H1 (cell line): ENCODE measurements at regions not wholly inside any gene's neighbourhood (a gene's known extent, or its start where the extent isn't known, plus 50 kb on each side); places are given as distances from the start of the nearest gene placed in this dataset.

ENCODE experiments used
- CTCF ChIA-PET: fragments of 300-600 bp; sonication (Branson Sonifier 250); formaldehyde crosslinking; loops from one replicate; lab custom pipeline; 2021; ENCODE audit not compliant: partially characterized antibody; lab: Charles Lee
- POLR2A ChIA-PET: fragments of 300-600 bp; sonication (Branson Sonifier 250); formaldehyde crosslinking; loops from one replicate; lab custom pipeline; 2021; ENCODE audit warnings: inconsistent platforms; ENCODE audit not compliant: partially characterized antibody; lab: Charles Lee
- DNase-seq, 2 experiments: peaks; one replicate each; pipeline versions ENCODE4 v3.0.0 to v3.0.0-alpha.2; 2010 to 2022; ENCODE audit warnings: low spot score in 2 of 2, low read depth in 1 of 2, mixed read lengths in 1 of 2
- FAIRE-seq: peaks from 2 replicates; lab custom pipeline; 2011; peaks lifted over from hg19 to GRCh38; lab: Jason Lieb, UNC
- H2AFZ ChIP-seq: 2 replicates; pipeline ENCODE4 v1.8.1; 2012; ENCODE audit warnings: low read length, inconsistent platforms
- H2AK5ac ChIP-seq: 2 replicates; pipeline ENCODE4 v1.6.1; 2013; ENCODE audit warnings: low read depth, low read length
- H2BK120ac ChIP-seq: replicated peaks from 2 replicates; pipeline ENCODE3; 2013; ENCODE audit warnings: low read depth, low read length, inconsistent platforms
- H2BK12ac ChIP-seq: 2 replicates; pipeline ENCODE4 v1.6.1; 2013; ENCODE audit warnings: low read depth, low read length
- H2BK15ac ChIP-seq: 2 replicates; pipeline ENCODE4 v1.6.1; 2013; ENCODE audit warnings: low read length
- H2BK20ac ChIP-seq: 2 replicates; pipeline ENCODE4 v1.6.1; 2013; ENCODE audit warnings: low read length
- H2BK5ac ChIP-seq: 2 replicates; pipeline ENCODE4 v1.6.1; 2013; ENCODE audit warnings: low read depth, low read length
- H3K14ac ChIP-seq: 2 replicates; pipeline ENCODE4 v1.6.1; 2013; ENCODE audit warnings: inconsistent platforms; ENCODE audit not compliant: insufficient read length
- H3K18ac ChIP-seq: 2 replicates; pipeline ENCODE4 v1.6.1; 2013; ENCODE audit warnings: low read length; ENCODE audit errors: extremely low read depth
- H3K23ac ChIP-seq: 2 replicates; pipeline ENCODE4 v1.6.1; 2013; ENCODE audit warnings: inconsistent platforms; ENCODE audit not compliant: insufficient read length
- H3K23me2 ChIP-seq: 2 replicates; pipeline ENCODE4 v1.6.1; 2013; ENCODE audit warnings: low read depth, low read length
- H3K27ac ChIP-seq: 2 replicates; pipeline ENCODE4 v1.6.1; 2011; ENCODE audit warnings: low read depth, low read length, inconsistent platforms
- H3K27me3 ChIP-seq, 4 experiments: replicated peaks in 1 of 4; 1 replicate in 1 of 4; 2 replicates in 3 of 4; pipeline versions ENCODE4 v1.6.1 to v1.8.1; 2011 to 2013; ENCODE audit warnings: low read length in 3 of 4, mild to moderate bottlenecking in 3 of 4, inconsistent platforms in 2 of 4, mixed read lengths in 2 of 4, moderate library complexity in 1 of 4; ENCODE audit not compliant: control insufficient read depth in 3 of 4, insufficient read depth in 3 of 4; ENCODE audit errors: extremely low read depth in 1 of 4
- H3K36me3 ChIP-seq, 4 experiments: 2 replicates each; pipeline versions ENCODE4 v1.6.1 to v1.8.1; 2011 to 2013; ENCODE audit warnings: mild to moderate bottlenecking in 4 of 4, low read length in 3 of 4, moderate library complexity in 2 of 4, control low read depth in 1 of 4, inconsistent platforms in 1 of 4; ENCODE audit not compliant: insufficient read depth in 4 of 4, control insufficient read depth in 2 of 4
- H3K4ac ChIP-seq: replicated peaks from 2 replicates; pipeline ENCODE3; 2013; ENCODE audit warnings: low read length, low read depth, mixed read lengths, inconsistent platforms; ENCODE audit not compliant: insufficient read length
- H3K4me1 ChIP-seq, 4 experiments: replicated peaks in 1 of 4; 1 replicate in 1 of 4; 2 replicates in 3 of 4; pipeline versions ENCODE4 v1.6.1 to v1.8.1; 2011 to 2013; ENCODE audit warnings: low read length in 3 of 4, inconsistent platforms in 2 of 4, mixed read lengths in 1 of 4; ENCODE audit not compliant: insufficient read depth in 4 of 4, control insufficient read depth in 3 of 4
- H3K4me2 ChIP-seq, 2 experiments: 2 replicates each; pipeline versions ENCODE4 v1.6.1 to v1.8.1; 2011 to 2013; ENCODE audit warnings: low read depth in 2 of 2, low read length in 2 of 2, control low read depth in 1 of 2, inconsistent platforms in 1 of 2, mild to moderate bottlenecking in 1 of 2; ENCODE audit not compliant: insufficient read depth in 1 of 2
- H3K4me3 ChIP-seq, 4 experiments: fragments of 200-600, 300-600 bp in 1 of 4; sonication (generic), shearing (Covaris generic), sonication (Bioruptor Twin) in 1 of 4; 2 replicates each; pipeline versions ENCODE4 v1.5.1 to v1.8.1; 2011 to 2016; ENCODE audit warnings: low read length in 4 of 4, low read depth in 3 of 4, control low read depth in 2 of 4, inconsistent platforms in 2 of 4, mild to moderate bottlenecking in 2 of 4, mixed read lengths in 1 of 4, moderate library complexity in 1 of 4; ENCODE audit not compliant: insufficient read depth in 2 of 4; ENCODE audit errors: extremely low read depth in 1 of 4
- H3K56ac ChIP-seq: replicated peaks from 2 replicates; pipeline ENCODE3; 2013; ENCODE audit warnings: low read depth, mild to moderate bottlenecking, mixed read lengths, low read length, inconsistent platforms; ENCODE audit not compliant: insufficient read length
- H3K79me1 ChIP-seq: 2 replicates; pipeline ENCODE4 v1.6.1; 2013; ENCODE audit warnings: low read depth, low read length, control low read depth
- H3K79me2 ChIP-seq, 2 experiments: 2 replicates each; pipeline versions ENCODE4 v1.6.1 to v1.8.1; 2012 to 2013; ENCODE audit warnings: low read length in 2 of 2, mild to moderate bottlenecking in 2 of 2, inconsistent platforms in 1 of 2; ENCODE audit not compliant: insufficient read depth in 2 of 2, control insufficient read depth in 1 of 2
- H3K9ac ChIP-seq, 4 experiments: replicated peaks in 1 of 4; 1 replicate in 1 of 4; 2 replicates in 3 of 4; pipeline versions ENCODE4 v1.6.1 to v1.8.1; 2011 to 2013; ENCODE audit warnings: low read depth in 3 of 4, low read length in 3 of 4, control low read depth in 2 of 4, mild to moderate bottlenecking in 2 of 4, moderate library complexity in 2 of 4, inconsistent platforms in 1 of 4; ENCODE audit errors: extremely low read depth in 1 of 4
- H3K9me3 ChIP-seq, 2 experiments: 2 replicates each; pipeline versions ENCODE4 v1.6.1 to v1.8.1; 2012 to 2013; ENCODE audit warnings: mild to moderate bottlenecking in 2 of 2, moderate library complexity in 2 of 2, control low read depth in 1 of 2, inconsistent platforms in 1 of 2, low read depth in 1 of 2, low read length in 1 of 2, mixed read lengths in 1 of 2; ENCODE audit not compliant: insufficient read depth in 2 of 2
- H4K20me1 ChIP-seq, 2 experiments: replicated peaks in 1 of 2; 2 replicates each; pipeline versions ENCODE3 to v1.8.1; 2011 to 2013; ENCODE audit warnings: inconsistent platforms in 2 of 2, low read length in 2 of 2, mild to moderate bottlenecking in 1 of 2; ENCODE audit not compliant: insufficient read depth in 2 of 2, control insufficient read depth in 1 of 2
- H4K5ac ChIP-seq: 2 replicates; pipeline ENCODE4 v1.6.1; 2013; ENCODE audit warnings: low read length, low read depth, mixed read lengths, inconsistent platforms; ENCODE audit not compliant: insufficient read length
- H4K8ac ChIP-seq: 2 replicates; pipeline ENCODE4 v1.8.0; 2013; ENCODE audit warnings: mild to moderate bottlenecking, moderate library complexity, low read length, inconsistent platforms; ENCODE audit not compliant: insufficient read depth; ENCODE audit errors: extremely low read depth
- H4K91ac ChIP-seq: replicated peaks from 2 replicates; pipeline ENCODE3; 2013; ENCODE audit warnings: low read length, mixed read lengths, inconsistent platforms; ENCODE audit not compliant: insufficient read length
- ATF2 ChIP-seq: IDR thresholded peaks from 2 replicates; pipeline ENCODE4 v1.6.1; 2012; ENCODE audit warnings: low read length, inconsistent platforms
- BRCA1 ChIP-seq: IDR thresholded peaks from 2 replicates; pipeline ENCODE4 v1.6.1; 2012; ENCODE audit warnings: low read depth, low read length, improper control_type of control experiment
- CTBP2 ChIP-seq: IDR thresholded peaks from 2 replicates; pipeline ENCODE4 v1.7.0; 2011; ENCODE audit warnings: borderline replicate concordance, mild to moderate bottlenecking, moderate library complexity, mixed read lengths, low read length; ENCODE audit not compliant: insufficient read depth, insufficient read length
- E2F6 ChIP-seq: IDR thresholded peaks from 2 replicates; pipeline ENCODE4 v1.6.1; 2012; ENCODE audit warnings: inconsistent platforms
- GTF2F1 ChIP-seq: IDR thresholded peaks from 2 replicates; pipeline ENCODE4 v1.6.1; 2012; ENCODE audit warnings: low read depth, low read length, improper control_type of control experiment, borderline replicate concordance
- POLR2AphosphoS5 ChIP-seq: IDR thresholded peaks from 2 replicates; pipeline ENCODE4 v1.6.1; 2011; ENCODE audit warnings: low read depth, low read length
- RBBP5 ChIP-seq: IDR thresholded peaks from 2 replicates; pipeline ENCODE4 v1.7.1; 2012; ENCODE audit warnings: low read depth, mild to moderate bottlenecking, inconsistent platforms, low read length, moderate library complexity, borderline replicate concordance
- SIN3A ChIP-seq, 2 experiments: IDR thresholded peaks in 1 of 2; conservative IDR thresholded peaks in 1 of 2; 2 replicates each; pipeline ENCODE4 v1.6.1; 2011 to 2012; ENCODE audit warnings: low read length in 2 of 2, improper control_type of control experiment in 1 of 2, low read depth in 1 of 2, mild to moderate bottlenecking in 1 of 2
- SIX5 ChIP-seq: IDR thresholded peaks from 2 replicates; pipeline ENCODE4 v1.6.1; 2011; ENCODE audit warnings: mild to moderate bottlenecking, low read depth, low read length
- SP4 ChIP-seq: IDR thresholded peaks from 2 replicates; pipeline ENCODE4 v1.6.1; 2012; ENCODE audit warnings: low read length, inconsistent platforms
- WGBS, 2 experiments: shearing (Covaris generic) in 1 of 2; methylation state at CpG; one replicate each; pipeline versions ENCODE4 v1.1.6 to v1.1.7; 2013 to 2015; ENCODE audit warnings: low lambda C conversion rate in 2 of 2, mixed read lengths in 2 of 2, inconsistent platforms in 1 of 2, low coverage in 1 of 2, missing lambda C conversion rate in 1 of 2; ENCODE audit not compliant: insufficient replicate concordance in 2 of 2, insufficient coverage in 1 of 2, insufficient read length in 1 of 2; ENCODE audit errors: extremely low coverage in 1 of 2, missing lambda C conversion rate in 1 of 2; 5-methylcytosine and 5-hydroxymethylcytosine counted together

GRCh38 chr18:70421471-70422390 lies 132.9 kb downstream of the SOCS6 start:
- H3K36me3 ChIP-seq, result no peaks in the 10 kb centered on the region
- H3K79me2 ChIP-seq, result no peaks in the 10 kb centered on the region
- no peak overlapping the region for H3K27ac ChIP-seq
- no peak overlapping the region for H3K9ac ChIP-seq
- no peak overlapping the region for H3K14ac ChIP-seq
- no peak overlapping the region for H4K5ac ChIP-seq
- H3K27me3 ChIP-seq, result no peaks in the 10 kb centered on the region
- POLR2A ChIA-PET, result no interaction called here
- H4K8ac ChIP-seq, result no peak overlapping the region
- FAIRE-seq (no peak), DNase-seq (no peak)
- H3K79me1 ChIP-seq, result no peaks in the 10 kb centered on the region
- no peak overlapping the region for H4K91ac ChIP-seq
- no peak overlapping the region for H2BK5ac ChIP-seq
- CTCF ChIA-PET, result interaction anchor here (1.0 to 5.5 kb wide), 5 partner anchors 13 to 33 kb away, joined by 3 to 35 read pairs (median 3); no protein-coding TSS in a partner anchor
- no peaks in the 10 kb centered on the region for H4K20me1 ChIP-seq
- no peak overlapping the region for H3K4ac ChIP-seq
- H3K9me3 ChIP-seq, result no peaks in the 10 kb centered on the region
- 76% methylated on average over 8 of the region's 8 CpGs; no CpG with 5 or more reads in 1 of the 2 experiments for WGBS, 2 experiments
- no peak overlapping the region for H3K18ac ChIP-seq
- H2BK12ac ChIP-seq, result no peak overlapping the region
- H2BK15ac ChIP-seq, result no peak overlapping the region
- H2AK5ac ChIP-seq, result no peak overlapping the region
- no peak overlapping the region for H3K23ac ChIP-seq
- no peaks in the 10 kb centered on the region for H3K23me2 ChIP-seq
- no peak overlapping the region for H2BK120ac ChIP-seq
- H3K4me2 ChIP-seq, result no peak overlapping the region
- TF ChIP-seq POLR2AphosphoS5 (no peak), SIX5 (no peak), CTBP2 (no peak), ATF2 (no peak), RBBP5 (no peak), GTF2F1 (no peak), SIN3A (conservative IDR thresholded peaks at IDR 0.05 in 1 of 2, IDR thresholded peaks at IDR 0.05 in 1 of 2; ENCODE audit: low read depth in 1 of 2, low read length in 2 of 2) (no peak), E2F6 (no peak), SP4 (no peak), BRCA1 (no peak)
- TF ChIP-seq, all 59 proteins: peak for 0
- Histone ChIP-seq H2AFZ (no peak overlapping the region), H2BK20ac (no peak overlapping the region), H3K56ac (no peak overlapping the region), H3K4me3 (no peak overlapping the region), H3K4me1 (peaks cover 0 to 14% (median 6%) of the 10 kb centered on the region in 4 experiments; a peak in 4 of 7 replicates)
